ENCODE measurements at regions not wholly inside any gene's neighbourhood (a gene's known extent, or its start where the extent isn't known, plus 50 kb on each side); places are given as distances from the start of the nearest gene placed in this dataset.

GRCh38 chr18:39531659-39532058, 1966.1 kb upstream of the CELF4 start:
- TF ChIP-seq EZH2 (IDR thresholded peaks at IDR 0.05; ENCODE audit: insufficient read depth, low read length) = no peak
- no peak for TF ChIP-seq CTCF (IDR thresholded peaks at IDR 0.05; ENCODE audit: insufficient read depth, low read depth, low read length)
